NB4 (cell line): ENCODE measurements at regions not wholly inside any gene's neighbourhood (a gene's known extent, or its start where the extent isn't known, plus 50 kb on each side); places are given as distances from the start of the nearest gene placed in this dataset.
"Not testable (repeated sequence)": the region's sequence is repeated elsewhere in the genome, so short reads cannot be mapped to it uniquely, and the experiment has no call there.

Source experiments
- DNase-seq: peaks from one replicate; pipeline ENCODE4 v3.0.0; 2010; ENCODE audit warnings: low read depth
- H3K4me3 ChIP-seq: one replicate; pipeline ENCODE4 v1.5.1; 2011; ENCODE audit warnings: mild to moderate bottlenecking, low read depth, low read length, moderate library complexity
- MAX ChIP-seq: IDR thresholded peaks from 2 replicates; pipeline ENCODE4 v1.6.1; 2011; ENCODE audit warnings: low read depth, low read length
- MYC ChIP-seq: IDR thresholded peaks from 2 replicates; pipeline ENCODE4 v1.6.1; 2011; ENCODE audit warnings: low read depth, low read length
- POLR2A ChIP-seq: IDR thresholded peaks from 2 replicates; pipeline ENCODE4 v1.6.1; 2011; ENCODE audit warnings: mild to moderate bottlenecking; ENCODE audit not compliant: insufficient read length; ENCODE audit errors: extremely low read depth
- TF ChIP-seq, protein P1 (sequence below): IDR thresholded peaks from one replicate; pipeline ENCODE4 v1.5.1; 2012; ENCODE audit warnings: low read depth, low read length

- no peak for TF ChIP-seq MAX
- DNase-seq = no peak
Measured at GRCh38 chr1:196007763-196008162, 600.5 kb downstream of the KCNT2 start.

GRCh38 chr1:196005426-196005825 is 602.8 kb downstream of the KCNT2 start:
- no peak overlapping the region for H3K4me3 ChIP-seq
- TF ChIP-seq, protein P1, sequence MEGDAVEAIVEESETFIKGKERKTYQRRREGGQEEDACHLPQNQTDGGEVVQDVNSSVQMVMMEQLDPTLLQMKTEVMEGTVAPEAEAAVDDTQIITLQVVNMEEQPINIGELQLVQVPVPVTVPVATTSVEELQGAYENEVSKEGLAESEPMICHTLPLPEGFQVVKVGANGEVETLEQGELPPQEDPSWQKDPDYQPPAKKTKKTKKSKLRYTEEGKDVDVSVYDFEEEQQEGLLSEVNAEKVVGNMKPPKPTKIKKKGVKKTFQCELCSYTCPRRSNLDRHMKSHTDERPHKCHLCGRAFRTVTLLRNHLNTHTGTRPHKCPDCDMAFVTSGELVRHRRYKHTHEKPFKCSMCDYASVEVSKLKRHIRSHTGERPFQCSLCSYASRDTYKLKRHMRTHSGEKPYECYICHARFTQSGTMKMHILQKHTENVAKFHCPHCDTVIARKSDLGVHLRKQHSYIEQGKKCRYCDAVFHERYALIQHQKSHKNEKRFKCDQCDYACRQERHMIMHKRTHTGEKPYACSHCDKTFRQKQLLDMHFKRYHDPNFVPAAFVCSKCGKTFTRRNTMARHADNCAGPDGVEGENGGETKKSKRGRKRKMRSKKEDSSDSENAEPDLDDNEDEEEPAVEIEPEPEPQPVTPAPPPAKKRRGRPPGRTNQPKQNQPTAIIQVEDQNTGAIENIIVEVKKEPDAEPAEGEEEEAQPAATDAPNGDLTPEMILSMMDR = no peak
- TF ChIP-seq MAX (no peak), MYC (no peak)

More at GRCh38 chr1:196007763-196008162, 600.5 kb downstream of the KCNT2 start:
- no peak overlapping the region for H3K4me3 ChIP-seq

GRCh38 chr1:196004388-196004787 is 603.9 kb downstream of the KCNT2 start:
- not testable (repeated sequence) for DNase-seq, H3K4me3 ChIP-seq

More at GRCh38 chr1:196005426-196005825, 602.8 kb downstream of the KCNT2 start:
- DNase-seq = no peak

- DNase-seq = no peak
Measured at GRCh38 chr1:196002906-196003305, 605.3 kb downstream of the KCNT2 start.

GRCh38 chr1:196002296-196002695 is 605.9 kb downstream of the KCNT2 start:
- not testable (repeated sequence) for DNase-seq

More at GRCh38 chr1:196002906-196003305, 605.3 kb downstream of the KCNT2 start:
- no peak for TF ChIP-seq MYC
- TF ChIP-seq MAX = no peak
- TF ChIP-seq, protein P1 = no peak
- no peak for TF ChIP-seq POLR2A
- no peak overlapping the region for H3K4me3 ChIP-seq

GRCh38 chr1:196001188-196001587 is 607.1 kb downstream of the KCNT2 start:
- no peak overlapping the region for H3K4me3 ChIP-seq
- DNase-seq = no peak
- no peak for TF ChIP-seq POLR2A
- TF ChIP-seq MAX = no peak
- TF ChIP-seq MYC = no peak
- TF ChIP-seq, protein P1 = no peak

More at GRCh38 chr1:196002296-196002695, 605.9 kb downstream of the KCNT2 start:
- H3K4me3 ChIP-seq = not testable (repeated sequence)

- DNase-seq = no peak
- no peak overlapping the region for H3K4me3 ChIP-seq
- TF ChIP-seq MAX (no peak), MYC (no peak), POLR2A (no peak)
- TF ChIP-seq, protein P1 = no peak
Measured at GRCh38 chr1:195999022-195999421, 609.2 kb downstream of the KCNT2 start.
